ENCODE measurements at regions not wholly inside any gene's neighbourhood (a gene's known extent, or its start where the extent isn't known, plus 50 kb on each side); places are given as distances from the start of the nearest gene placed in this dataset.

GRCh38 chr2:175854129-175854528 lies 147.9 kb downstream of the LNPK start:
- Mint-ChIP-seq H3K4me1 (ENCODE audit: low read depth, unreplicated experiment) (no peaks in the 10 kb centered on the region), H3K4me3 (ENCODE audit: unreplicated experiment) (no peak overlapping the region), H3K36me3 (ENCODE audit: insufficient read depth, unreplicated experiment) (no peaks in the 10 kb centered on the region), H3K27me3 (ENCODE audit: insufficient read depth, unreplicated experiment) (peaks cover 12% of the 10 kb centered on the region), H3K9me3 (ENCODE audit: unreplicated experiment) (peaks cover 9% of the 10 kb centered on the region), H3K27ac (ENCODE audit: unreplicated experiment) (no peak overlapping the region)
- intact Hi-C loops (cut with micrococcal nuclease; ENCODE audit: unreplicated experiment), result no loop called here
- no peak for DNase-seq
- Histone ChIP-seq H3K4me1 (no peaks in the 10 kb centered on the region), H3K4me3 (ENCODE audit: low read depth, low read length) (no peak overlapping the region), H3K36me3 (ENCODE audit: control insufficient read depth, insufficient read depth, low read length) (no peaks in the 10 kb centered on the region), H3K9me3 (no peaks in the 10 kb centered on the region), H3K27me3 (replicated peaks; ENCODE audit: control insufficient read depth, insufficient read depth, low read length) (no peaks in the 10 kb centered on the region; the same call in 1 of the 2 replicates)
- TF ChIP-seq CTCF (IDR thresholded peaks at IDR 0.05; ENCODE audit: insufficient read depth in 1 of 2, low read depth in 1 of 2, low read length in 1 of 2, severe bottlenecking in 1 of 2, unreplicated experiment in 1 of 2), result no peak
- ChIA-PET CTCF (no interaction called here), POLR2A (no interaction called here)
- BruUV-seq (replicated peaks), result no TSS peak

DNA sequence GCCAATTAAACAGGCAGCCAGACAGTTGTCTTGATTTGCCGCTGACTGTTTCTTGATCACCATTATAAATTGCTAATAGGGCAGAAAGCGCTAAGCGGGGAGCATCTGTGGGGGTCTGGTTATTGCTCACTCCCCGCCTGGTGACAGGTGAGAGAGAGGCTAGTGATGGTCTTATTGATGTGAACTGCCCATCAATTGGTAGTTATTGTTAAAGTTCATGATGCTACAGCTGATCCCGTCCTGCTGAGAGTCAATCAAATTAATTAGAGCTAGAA lies 148.5 kb downstream of the LNPK start:
- TF ChIP-seq CTCF (IDR thresholded peaks at IDR 0.05; ENCODE audit: insufficient read depth in 1 of 2, low read depth in 1 of 2, low read length in 1 of 2, severe bottlenecking in 1 of 2, unreplicated experiment in 1 of 2), result no peak
- Histone ChIP-seq H3K4me3 (ENCODE audit: low read depth, low read length) (no peak overlapping the region), H3K27me3 (replicated peaks; ENCODE audit: control insufficient read depth, insufficient read depth, low read length) (no peaks in the 10 kb centered on the region; the same call in 1 of the 2 replicates), H3K9me3 (no peaks in the 10 kb centered on the region), H3K4me1 (no peaks in the 10 kb centered on the region), H3K36me3 (ENCODE audit: control insufficient read depth, insufficient read depth, low read length) (no peaks in the 10 kb centered on the region)
- H3K4me3 Mint-ChIP-seq (ENCODE audit: unreplicated experiment), result no peak overlapping the region
- H3K27ac Mint-ChIP-seq (ENCODE audit: unreplicated experiment), result no peak overlapping the region
- POLR2A ChIA-PET, result no interaction called here
- no TSS peak for BruUV-seq (replicated peaks)
- H3K9me3 Mint-ChIP-seq (ENCODE audit: unreplicated experiment), result peaks cover 9% of the 10 kb centered on the region
- no peaks in the 10 kb centered on the region for H3K36me3 Mint-ChIP-seq (ENCODE audit: insufficient read depth, unreplicated experiment)
- no peak for DNase-seq
- CTCF ChIA-PET, result no interaction called here
- H3K4me1 Mint-ChIP-seq (ENCODE audit: low read depth, unreplicated experiment), result no peaks in the 10 kb centered on the region
- intact Hi-C loops (cut with micrococcal nuclease; ENCODE audit: unreplicated experiment), result no loop called here
- H3K27me3 Mint-ChIP-seq (ENCODE audit: insufficient read depth, unreplicated experiment), result peaks cover 10% of the 10 kb centered on the region

DNA sequence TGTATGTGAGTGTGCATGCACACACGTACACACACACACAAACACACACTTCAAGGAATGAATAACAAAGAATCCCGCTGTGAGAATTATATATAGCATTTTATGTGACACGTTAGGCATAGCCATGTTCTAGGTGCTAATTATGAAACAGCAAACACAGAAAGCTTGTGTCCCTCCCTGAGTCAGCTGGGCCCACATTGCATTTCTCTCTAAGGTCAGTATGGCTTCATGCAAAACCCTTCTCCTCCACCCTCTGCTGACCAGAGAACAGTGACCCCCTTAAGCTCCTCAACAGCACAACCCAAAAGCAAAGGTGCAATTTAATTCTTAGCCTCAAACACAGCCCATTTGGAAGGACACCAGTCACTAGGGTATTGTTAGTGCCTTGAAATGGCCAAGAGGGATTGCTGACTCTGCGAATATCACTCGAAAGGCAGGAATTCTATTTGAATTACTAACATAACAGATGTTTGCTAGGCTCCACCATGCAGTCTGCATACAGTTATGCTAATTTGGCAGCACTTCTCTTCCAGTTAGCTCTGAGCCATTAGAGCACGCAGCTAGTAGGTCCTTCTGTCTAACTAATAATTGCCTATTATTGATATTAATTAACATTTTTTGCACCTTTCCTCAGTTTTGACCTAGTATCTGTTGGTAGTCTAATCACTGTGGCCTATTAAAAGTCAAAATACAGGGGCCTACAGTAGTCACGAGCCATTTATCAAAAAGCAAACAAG lies 149.0 kb downstream of the LNPK start:
- no peak for DNase-seq
- H3K27ac Mint-ChIP-seq (ENCODE audit: unreplicated experiment), result no peak overlapping the region
- Histone ChIP-seq H3K4me1 (no peaks in the 10 kb centered on the region), H3K27me3 (replicated peaks; ENCODE audit: control insufficient read depth, insufficient read depth, low read length) (no peaks in the 10 kb centered on the region; the same call in 1 of the 2 replicates), H3K36me3 (ENCODE audit: control insufficient read depth, insufficient read depth, low read length) (no peaks in the 10 kb centered on the region), H3K4me3 (ENCODE audit: low read depth, low read length) (no peak overlapping the region), H3K9me3 (no peaks in the 10 kb centered on the region)
- H3K27me3 Mint-ChIP-seq (ENCODE audit: insufficient read depth, unreplicated experiment), result peaks cover 10% of the 10 kb centered on the region
- no peaks in the 10 kb centered on the region for H3K36me3 Mint-ChIP-seq (ENCODE audit: insufficient read depth, unreplicated experiment)
- no peak overlapping the region for H3K4me3 Mint-ChIP-seq (ENCODE audit: unreplicated experiment)
- ChIA-PET CTCF (no interaction called here), POLR2A (no interaction called here)
- TF ChIP-seq CTCF (IDR thresholded peaks at IDR 0.05; ENCODE audit: insufficient read depth in 1 of 2, low read depth in 1 of 2, low read length in 1 of 2, severe bottlenecking in 1 of 2, unreplicated experiment in 1 of 2), result no peak
- intact Hi-C loops (cut with micrococcal nuclease; ENCODE audit: unreplicated experiment), result no loop called here
- H3K9me3 Mint-ChIP-seq (ENCODE audit: unreplicated experiment), result peaks cover 9% of the 10 kb centered on the region
- H3K4me1 Mint-ChIP-seq (ENCODE audit: low read depth, unreplicated experiment), result no peaks in the 10 kb centered on the region
- BruUV-seq (replicated peaks), result no TSS peak

All from Caco-2 (cell line).